ENCODE measurements at regions not wholly inside any gene's neighbourhood (a gene's known extent, or its start where the extent isn't known, plus 50 kb on each side); places are given as distances from the start of the nearest gene placed in this dataset.
"Not testable (repeated sequence)": the region's sequence is repeated elsewhere in the genome, so short reads cannot be mapped to it uniquely, and the experiment has no call there.

GRCh38 chr17:34039759-34040555 lies 215.1 kb upstream of the CCL2 start:
- DNase-seq (ENCODE audit: low read depth in 2 of 3, low spot score in 2 of 3) = peak in 2 of 3 donors; percentile 6 to 7

GRCh38 chr17:34045990-34046389 lies 209.1 kb upstream of the CCL2 start:
- no peak for DNase-seq (ENCODE audit: low read depth in 2 of 3, low spot score in 2 of 3)

GRCh38 chr17:34051046-34051445 lies 204.0 kb upstream of the CCL2 start:
- no peak for DNase-seq (ENCODE audit: low read depth in 2 of 3, low spot score in 2 of 3)

- DNase-seq (ENCODE audit: low read depth in 2 of 3, low spot score in 2 of 3) = no peak
Measured at GRCh38 chr17:34054495-34054894, 200.6 kb upstream of the CCL2 start.

GRCh38 chr17:34055606-34056005 lies 199.5 kb upstream of the CCL2 start:
- DNase-seq (ENCODE audit: low read depth in 2 of 3, low spot score in 2 of 3) = no peak

- DNase-seq (ENCODE audit: low read depth in 2 of 3, low spot score in 2 of 3) = no peak
Measured at GRCh38 chr17:34059423-34060220, 195.5 kb upstream of the CCL2 start.

- DNase-seq (ENCODE audit: low read depth in 2 of 3, low spot score in 2 of 3) = no peak
Measured at GRCh38 chr17:34066528-34066927, 188.6 kb upstream of the CCL2 start.

- DNase-seq (ENCODE audit: low read depth in 2 of 3, low spot score in 2 of 3) = no peak
Measured at GRCh38 chr17:34067011-34067410, 188.1 kb upstream of the CCL2 start.

GRCh38 chr17:34068571-34068970 lies 186.5 kb upstream of the CCL2 start:
- no peak for DNase-seq (ENCODE audit: low read depth in 2 of 3, low spot score in 2 of 3)

- DNase-seq (ENCODE audit: low read depth in 2 of 3, low spot score in 2 of 3) = no peak
Measured at GRCh38 chr17:34070712-34071111, 184.4 kb upstream of the CCL2 start.

GRCh38 chr17:34071886-34072420 lies 183.1 kb upstream of the CCL2 start:
- no peak for DNase-seq (ENCODE audit: low read depth in 2 of 3, low spot score in 2 of 3)

- DNase-seq (ENCODE audit: low read depth in 2 of 3, low spot score in 2 of 3) = no peak
Measured at GRCh38 chr17:34075076-34075475, 180.0 kb upstream of the CCL2 start.

GRCh38 chr17:34076743-34077631 lies 178.1 kb upstream of the CCL2 start:
- DNase-seq (ENCODE audit: low read depth in 2 of 3, low spot score in 2 of 3) = no peak

- peak in 2 of 3 donors; percentile 3 to 10 for DNase-seq (ENCODE audit: low read depth in 2 of 3, low spot score in 2 of 3)
Measured at GRCh38 chr17:34081269-34081668, 173.8 kb upstream of the CCL2 start.

- peak in 2 of 3 donors; percentile 17 to 58 for DNase-seq (ENCODE audit: low read depth in 2 of 3, low spot score in 2 of 3)
Measured at GRCh38 chr17:34082404-34082803, 172.7 kb upstream of the CCL2 start.

- DNase-seq (ENCODE audit: low read depth in 2 of 3, low spot score in 2 of 3) = not testable (repeated sequence)
Measured at GRCh38 chr17:34089042-34089441, 166.0 kb upstream of the CCL2 start.

- no peak for DNase-seq (ENCODE audit: low read depth in 2 of 3, low spot score in 2 of 3)
Measured at GRCh38 chr17:34090593-34090992, 164.5 kb upstream of the CCL2 start.

GRCh38 chr17:34091975-34092374 lies 163.1 kb upstream of the CCL2 start:
- DNase-seq (ENCODE audit: low read depth in 2 of 3, low spot score in 2 of 3) = no peak

GRCh38 chr17:34095106-34095505 lies 160.0 kb upstream of the CCL2 start:
- no peak for DNase-seq (ENCODE audit: low read depth in 2 of 3, low spot score in 2 of 3)

- DNase-seq (ENCODE audit: low read depth in 2 of 3, low spot score in 2 of 3) = no peak
Measured at GRCh38 chr17:34098699-34099098, 156.4 kb upstream of the CCL2 start.

Data from hematopoietic multipotent progenitor cell (in vitro differentiated cells).